GM12892 (cell line): ENCODE measurements at regions not wholly inside any gene's neighbourhood (a gene's known extent, or its start where the extent isn't known, plus 50 kb on each side); places are given as distances from the start of the nearest gene placed in this dataset.

Experiments used
- POLR2A ChIP-seq: IDR thresholded peaks from 2 replicates; pipeline ENCODE4 v1.6.1; 2011; ENCODE audit warnings: low read depth, low read length, control low read depth
- POLR2AphosphoS5 ChIP-seq: IDR thresholded peaks from 2 replicates; pipeline ENCODE4 v1.6.1; 2011; ENCODE audit warnings: low read depth, low read length, control low read depth
- TAF1 ChIP-seq: IDR thresholded peaks from 2 replicates; pipeline ENCODE4 v1.6.1; 2011; ENCODE audit warnings: low read depth, mild to moderate bottlenecking, control low read depth, low read length, borderline replicate concordance

GRCh38 chr5:176133289-176133870 lies 104.8 kb upstream of the SIMC1 start:
- TF ChIP-seq POLR2AphosphoS5 (no peak), POLR2A (no peak), TAF1 (no peak)
